SIG-M5 treated with dmso at 0.1 percent for 504 hours (cell line): ENCODE measurements at regions not wholly inside any gene's neighbourhood (a gene's known extent, or its start where the extent isn't known, plus 50 kb on each side); places are given as distances from the start of the nearest gene placed in this dataset.

Source experiments
- DNase-seq: peaks from one replicate; lab custom pipeline; 2025; ENCODE audit not compliant: unreplicated experiment; lab: John Stamatoyannopoulos, UW

GRCh38 chr20:24718277-24718676, 230.8 kb upstream of the CST7 start:
- DNase-seq: no peak

- no peak for DNase-seq
Measured at GRCh38 chr20:24718696-24719095, 230.4 kb upstream of the CST7 start.

DNA sequence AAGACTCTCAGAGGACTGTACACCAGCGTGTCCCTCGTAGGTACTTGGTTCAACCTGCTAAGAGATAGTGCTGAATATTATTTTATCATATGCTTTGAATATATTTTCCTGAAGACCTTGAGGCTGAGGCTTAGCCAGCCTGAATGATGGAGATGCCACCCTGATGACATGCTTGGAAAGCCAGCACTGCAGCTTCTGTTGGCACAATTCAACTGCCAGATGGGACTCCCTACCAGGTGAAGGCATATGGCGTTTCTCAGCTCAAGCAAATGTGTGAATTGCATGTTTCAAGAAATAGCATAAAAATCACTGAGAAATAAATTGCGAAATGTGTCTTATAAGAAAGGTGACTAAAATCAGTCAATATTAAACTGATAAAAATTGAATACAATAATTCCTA, 228.1 kb upstream of the CST7 start:
- no peak for DNase-seq

DNA sequence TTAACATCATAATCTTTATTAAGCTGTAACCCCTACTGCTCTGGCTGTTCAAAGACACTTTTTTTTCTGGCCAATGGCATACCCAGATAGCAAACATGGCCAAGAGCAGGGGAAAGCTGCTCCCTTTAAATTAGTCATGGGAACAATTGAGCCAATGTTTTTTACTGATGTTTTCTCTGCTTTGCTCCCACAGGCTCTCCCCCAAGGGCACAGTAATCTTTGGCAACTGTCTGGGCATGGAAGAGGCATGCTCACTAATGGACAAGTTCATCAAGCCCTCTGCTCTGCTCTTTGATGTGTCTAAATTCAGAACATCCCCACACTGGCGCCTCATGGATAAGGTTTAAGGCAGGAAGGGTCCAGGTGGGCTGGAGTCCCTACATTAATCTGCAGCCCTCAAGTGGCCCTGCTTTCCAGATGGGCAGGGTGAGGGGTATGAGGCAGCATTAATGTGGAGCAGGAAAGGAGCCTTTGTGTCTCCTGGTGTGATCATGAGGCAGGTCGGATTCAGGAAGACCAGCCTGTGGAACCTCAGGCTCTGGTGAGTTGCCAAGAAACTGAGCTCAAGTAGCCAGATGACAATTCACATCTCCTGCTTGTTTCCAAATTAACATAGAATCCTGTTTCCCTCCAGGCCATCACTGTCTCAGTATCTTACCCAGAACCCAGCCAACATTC, 227.0 kb upstream of the CST7 start:
- DNase-seq: no peak

DNA sequence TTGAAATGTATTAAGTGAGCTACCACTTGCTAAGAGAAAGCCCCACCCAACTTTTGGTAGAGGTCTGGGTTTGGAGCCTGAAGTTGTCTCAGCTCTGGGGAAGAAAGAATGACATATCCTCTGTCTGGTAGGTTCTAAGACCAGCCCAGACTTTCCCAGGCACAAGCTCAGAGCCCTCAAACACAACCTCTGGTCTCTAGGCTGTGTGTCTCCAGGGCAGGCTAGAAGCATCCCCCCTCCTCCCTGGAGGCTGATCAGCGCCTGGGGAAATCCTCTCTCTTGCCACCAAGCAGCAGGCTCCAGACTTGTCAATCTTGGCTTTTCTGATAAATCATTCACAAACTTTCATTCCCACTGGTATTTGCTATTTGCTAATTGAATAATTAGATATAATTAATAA, 226.5 kb upstream of the CST7 start:
- no peak for DNase-seq

DNA sequence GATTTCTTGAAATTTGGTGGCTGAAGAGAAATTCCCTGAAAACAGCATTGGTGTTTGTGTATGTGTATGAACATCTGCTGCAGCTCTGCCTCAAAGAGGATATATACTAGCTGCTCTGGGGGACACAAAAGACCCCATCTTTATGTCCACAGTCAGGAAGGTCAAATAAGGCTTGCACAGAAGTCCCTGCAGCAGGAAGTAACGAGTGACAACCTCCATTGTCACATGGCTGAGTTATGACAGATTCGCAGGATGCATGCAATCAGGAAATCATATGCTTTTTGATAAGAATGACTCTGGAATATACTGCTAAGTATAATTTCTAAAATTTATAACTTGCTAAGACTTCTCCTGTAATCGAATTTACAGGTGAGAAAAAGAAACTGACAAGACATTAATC, 225.9 kb upstream of the CST7 start:
- no peak for DNase-seq

DNA sequence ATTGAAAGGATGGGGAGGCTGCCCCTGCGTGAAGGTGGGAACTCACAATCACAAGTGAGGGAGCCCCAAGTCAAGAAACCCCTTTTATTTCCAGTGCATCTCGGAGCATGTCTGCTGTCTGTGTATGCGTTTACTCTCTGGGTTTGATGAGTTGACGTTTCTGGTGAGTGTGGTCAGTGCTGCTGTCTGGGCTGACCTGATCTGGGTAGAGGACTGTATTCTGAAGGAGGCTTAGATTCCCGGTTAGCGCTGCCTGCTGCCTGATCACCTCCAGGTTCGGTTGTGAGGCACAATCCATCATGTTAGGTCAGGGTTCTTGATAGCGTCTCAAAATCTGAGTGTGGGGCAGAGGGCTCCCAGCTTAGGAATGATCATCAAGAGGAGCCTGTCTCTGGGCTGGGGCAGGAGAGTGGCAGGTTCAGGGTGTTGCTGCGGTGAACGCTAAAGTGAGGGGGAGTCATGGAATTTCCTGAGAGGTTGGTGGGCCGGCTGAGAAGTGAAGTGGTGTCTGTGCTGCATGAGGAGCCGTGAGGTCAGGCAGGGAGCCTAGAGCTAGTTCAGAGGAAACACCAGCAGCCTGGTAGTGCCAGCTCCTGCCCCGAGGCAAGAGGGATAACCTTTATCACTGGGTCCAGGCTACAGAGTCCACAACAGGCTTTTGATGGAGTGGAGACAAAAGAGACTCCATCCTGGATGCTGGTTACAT, 225.3 kb upstream of the CST7 start:
- no peak for DNase-seq

DNA sequence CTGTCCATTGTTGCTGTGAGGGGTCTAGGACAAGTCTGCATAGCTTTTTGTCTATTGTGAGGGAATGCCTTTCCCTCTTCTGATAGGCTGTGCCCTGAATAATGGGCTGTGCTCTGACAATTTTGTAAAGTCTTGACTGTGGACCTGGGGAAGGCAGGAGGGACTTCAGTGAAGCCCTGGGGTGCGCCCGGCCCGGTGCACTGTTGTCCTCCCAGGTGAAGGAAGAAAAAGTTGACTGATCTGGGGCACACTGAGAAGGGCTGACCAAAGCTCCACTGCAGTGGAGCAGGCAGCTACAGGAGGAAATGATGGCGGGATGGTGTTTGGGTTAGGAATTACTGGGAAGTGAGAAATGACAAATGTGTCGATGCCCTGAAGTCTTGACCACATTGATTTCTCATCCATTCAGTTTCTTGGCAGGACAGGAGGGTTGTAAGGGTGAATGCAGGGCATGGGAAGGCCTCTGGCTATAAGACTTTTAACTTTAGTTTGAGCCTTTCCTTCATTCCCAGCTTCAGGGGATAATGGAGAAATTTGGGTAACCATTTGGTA, 224.0 kb upstream of the CST7 start:
- no peak for DNase-seq

DNA sequence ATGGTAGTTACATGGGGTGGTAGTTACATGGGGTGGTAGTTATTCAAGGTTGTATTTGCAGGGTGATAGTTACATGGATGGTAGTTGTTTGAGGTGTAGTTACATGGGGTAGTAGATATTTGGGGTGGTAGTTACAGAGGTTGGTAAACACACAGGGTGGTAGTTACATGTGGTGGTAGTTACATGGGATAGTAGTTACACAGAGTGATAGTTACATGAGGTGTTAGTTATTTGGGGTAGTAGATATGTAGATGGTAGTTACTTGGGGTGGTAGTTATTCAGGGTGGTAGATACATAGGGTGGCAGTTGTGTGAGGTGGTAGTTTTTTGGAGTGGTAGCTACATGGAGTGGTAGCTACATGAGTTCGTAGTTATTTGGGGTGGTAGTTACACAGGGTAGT, 221.3 kb upstream of the CST7 start:
- no peak for DNase-seq

GRCh38 chr20:24729896-24730605, 219.0 kb upstream of the CST7 start:
- no peak for DNase-seq

DNA sequence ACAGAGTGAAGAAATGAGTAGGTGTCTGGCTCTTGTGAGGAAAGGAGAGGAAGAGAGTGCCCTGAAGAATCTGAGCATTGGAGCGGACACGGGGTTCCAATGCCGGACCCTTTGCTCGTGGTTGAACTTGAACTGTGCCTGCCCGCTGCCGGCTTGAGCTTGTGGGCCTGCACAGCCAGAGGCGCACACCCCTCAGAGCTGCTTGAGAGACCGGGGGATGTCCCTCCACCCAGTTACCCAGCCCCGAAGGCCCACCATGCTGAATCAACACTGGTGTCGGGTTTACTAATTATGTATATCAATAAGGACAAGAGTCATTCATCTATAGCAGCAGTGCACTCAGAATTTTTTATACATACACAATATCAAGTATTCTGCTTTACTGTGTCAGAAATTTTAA, 218.3 kb upstream of the CST7 start:
- DNase-seq: no peak

GRCh38 chr20:24731312-24731711, 217.8 kb upstream of the CST7 start:
- no peak for DNase-seq

DNA sequence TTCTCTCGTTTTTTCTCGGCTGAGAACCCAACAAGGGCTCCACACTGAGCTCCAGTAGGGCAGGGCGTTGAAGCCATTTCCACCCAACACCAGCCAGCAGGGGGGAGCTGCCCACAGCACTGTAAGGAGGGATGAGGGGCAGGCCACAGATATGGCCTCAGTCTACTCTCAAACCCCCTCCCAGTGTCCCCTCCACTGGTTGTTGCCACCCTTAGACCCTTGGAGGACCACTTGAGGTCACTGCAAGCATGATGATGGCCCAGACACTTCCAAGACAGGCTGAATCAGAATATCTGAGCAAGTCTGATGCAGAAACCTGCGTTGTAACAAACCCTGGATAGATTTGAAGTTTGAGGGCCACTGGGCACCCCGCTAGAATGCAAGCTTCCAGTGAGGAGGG, 217.0 kb upstream of the CST7 start:
- DNase-seq: no peak

- no peak for DNase-seq
Measured at GRCh38 chr20:24732599-24732998, 216.5 kb upstream of the CST7 start.

- no peak for DNase-seq
Measured at GRCh38 chr20:24733416-24733815, 215.7 kb upstream of the CST7 start.

GRCh38 chr20:24734139-24734538, 214.9 kb upstream of the CST7 start:
- no peak for DNase-seq

GRCh38 chr20:24735263-24735662, 213.8 kb upstream of the CST7 start:
- DNase-seq: no peak

DNA sequence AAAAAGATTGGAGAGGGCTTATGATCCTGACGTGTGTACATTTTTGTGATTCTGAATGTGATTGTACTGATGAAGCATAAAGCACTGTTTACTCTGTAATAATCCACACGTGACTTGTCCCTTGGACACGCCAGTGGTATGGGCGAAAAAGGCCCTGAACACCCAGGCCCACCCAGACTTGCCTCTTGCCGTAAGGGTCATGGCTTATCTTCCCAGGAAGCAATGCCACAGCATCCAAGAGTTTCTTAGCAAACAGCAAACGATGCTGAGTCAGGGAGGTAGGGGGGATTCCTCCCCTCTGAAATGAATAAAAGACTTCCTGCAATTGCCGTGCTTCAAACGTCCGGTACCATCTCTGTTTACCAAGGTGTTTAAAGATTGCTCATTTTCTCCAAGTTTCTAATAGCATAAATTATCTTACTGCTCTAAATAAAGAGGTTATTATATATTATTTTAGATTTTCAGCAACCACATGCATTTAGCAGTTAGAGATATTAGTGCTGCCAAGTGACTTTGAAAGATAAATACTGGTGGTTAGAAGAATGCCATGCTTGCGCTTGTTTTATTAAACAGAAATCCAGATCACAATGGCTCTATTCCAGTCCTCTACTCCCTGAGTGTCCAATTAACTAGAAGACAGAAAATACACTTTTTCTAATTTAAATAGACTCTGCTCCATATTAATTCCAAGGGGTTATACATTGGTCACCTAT, 212.8 kb upstream of the CST7 start:
- no peak for DNase-seq

DNA sequence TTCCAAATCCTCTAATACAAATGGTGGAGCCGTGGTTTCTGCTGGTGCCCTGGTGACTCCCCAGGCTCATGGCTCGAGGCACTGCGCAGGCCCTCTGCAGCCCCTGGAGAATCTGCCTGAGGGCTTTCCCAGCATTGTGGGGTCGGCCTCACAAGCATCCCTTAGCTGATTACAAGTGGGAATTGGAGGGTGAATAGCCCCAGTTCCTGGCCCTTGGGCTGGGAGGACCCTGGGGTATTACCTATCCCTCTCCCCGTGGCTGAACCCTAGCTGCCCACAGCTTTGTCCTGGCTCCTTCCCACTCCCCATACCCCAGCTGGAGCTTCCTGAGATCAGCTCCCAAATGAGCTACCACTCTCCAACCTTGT, 212.2 kb upstream of the CST7 start:
- no peak for DNase-seq

DNA sequence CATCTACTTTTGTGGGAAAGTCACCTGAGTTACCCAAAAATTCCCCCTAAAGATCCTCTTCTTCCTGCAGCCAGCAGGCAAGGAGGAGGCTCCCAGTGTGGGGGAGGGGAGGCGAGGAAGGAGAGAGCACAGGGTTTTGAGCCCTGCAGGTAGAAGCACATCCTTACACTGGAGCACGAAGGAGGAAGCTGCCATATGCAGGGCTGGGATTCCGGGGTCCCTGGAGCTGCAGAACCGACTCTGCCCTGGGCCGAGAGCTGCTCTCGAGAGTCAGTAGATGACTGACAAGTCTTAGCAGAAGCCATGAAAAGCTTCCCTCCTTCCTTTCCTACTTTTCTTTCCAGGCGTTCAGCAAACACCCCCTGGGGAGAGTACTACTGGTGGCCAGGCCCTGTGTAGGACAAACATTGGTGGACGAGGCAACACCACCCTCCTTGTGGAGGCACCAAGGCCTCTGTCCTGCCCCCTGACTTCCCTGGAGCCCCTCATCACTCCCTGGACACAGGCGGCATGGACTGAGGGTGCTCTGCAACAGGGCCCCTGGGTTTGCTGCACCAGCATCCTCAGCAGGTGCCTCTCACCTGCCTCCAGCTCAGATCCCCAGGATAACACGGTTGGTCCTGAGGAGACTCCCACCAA, 211.7 kb upstream of the CST7 start:
- no peak for DNase-seq
